Lower leg skin (tissue), 4 donors: ENCODE measurements at regions not wholly inside any gene's neighbourhood (a gene's known extent, or its start where the extent isn't known, plus 50 kb on each side); places are given as distances from the start of the nearest gene placed in this dataset.

ENCODE experiments used
- DNase-seq, 2 donors: peaks; one replicate each; pipeline ENCODE4 v3.0.0-alpha.2; 2019; ENCODE audit warnings: low spot score in 2 of 2
- H3K4me3 ChIP-seq: fragments of 200-600 bp; sonication (generic); 2 replicates; pipeline ENCODE4 v1.5.1; 2017; ENCODE audit warnings: mild to moderate bottlenecking, low read depth; ENCODE audit not compliant: poor library complexity, severe bottlenecking
- POLR2A ChIP-seq, 2 donors: fragments of 450-650 bp; IDR thresholded peaks; one replicate each; pipeline ENCODE4 v1.6.1; 2016 to 2017; ENCODE audit warnings: antibody characterized with exemption in 2 of 2, mild to moderate bottlenecking in 1 of 2, moderate library complexity in 1 of 2
- WGBS, 2 donors: methylation state at CpG; one replicate each; pipeline ENCODE4 v1.1.5; 2018; 5-methylcytosine and 5-hydroxymethylcytosine counted together
- intact Hi-C: fragments of 100-400 bp; cut with DNase I; formaldehyde crosslinking; loops from one replicate; pipeline ENCODE4 v1.15.0; 2023; ENCODE audit warnings: low total_unique reads
- TF ChIP-seq, protein P1 (sequence below), 3 donors: fragments of 450-650 bp; IDR thresholded peaks; one replicate each; pipeline ENCODE4 v1.5.1; 2016; ENCODE audit warnings: antibody characterized with exemption in 3 of 3, mild to moderate bottlenecking in 3 of 3, moderate library complexity in 2 of 3

DNA sequence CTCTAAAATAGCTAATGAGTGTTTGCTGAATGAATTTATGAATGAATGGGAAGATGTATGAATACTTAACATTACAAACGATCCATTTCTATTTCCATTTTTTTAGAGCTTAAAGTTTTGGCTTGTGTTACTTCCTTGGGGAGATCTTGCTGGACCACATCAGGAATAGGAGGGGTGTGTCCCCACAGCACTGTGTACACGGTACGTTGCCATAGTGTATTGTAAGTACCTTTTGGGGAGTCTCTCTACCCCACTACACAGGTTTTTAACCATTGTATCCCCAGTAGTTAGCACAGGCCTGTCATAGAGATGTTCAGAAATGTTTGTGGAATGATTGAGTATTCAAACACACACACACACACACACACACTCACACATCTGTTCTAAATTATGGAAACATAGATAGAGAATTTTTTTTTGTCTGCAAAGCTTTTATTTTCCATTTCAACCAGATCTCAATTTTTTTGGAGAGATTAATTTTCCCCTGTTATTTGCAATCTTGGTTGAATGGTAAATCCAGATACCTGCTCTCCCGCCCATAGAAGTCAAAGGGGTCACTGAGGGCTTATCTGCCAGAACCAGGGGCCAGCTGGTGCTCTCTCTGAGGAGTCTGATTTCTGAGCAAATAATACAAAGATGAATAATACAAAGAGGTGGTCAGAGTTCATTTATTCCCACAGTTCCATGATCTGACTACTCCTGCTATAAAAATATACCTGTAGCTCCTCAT lies 471.0 kb downstream of the INSC start:
- no peak overlapping the region for H3K4me3 ChIP-seq
- TF ChIP-seq, protein P1, sequence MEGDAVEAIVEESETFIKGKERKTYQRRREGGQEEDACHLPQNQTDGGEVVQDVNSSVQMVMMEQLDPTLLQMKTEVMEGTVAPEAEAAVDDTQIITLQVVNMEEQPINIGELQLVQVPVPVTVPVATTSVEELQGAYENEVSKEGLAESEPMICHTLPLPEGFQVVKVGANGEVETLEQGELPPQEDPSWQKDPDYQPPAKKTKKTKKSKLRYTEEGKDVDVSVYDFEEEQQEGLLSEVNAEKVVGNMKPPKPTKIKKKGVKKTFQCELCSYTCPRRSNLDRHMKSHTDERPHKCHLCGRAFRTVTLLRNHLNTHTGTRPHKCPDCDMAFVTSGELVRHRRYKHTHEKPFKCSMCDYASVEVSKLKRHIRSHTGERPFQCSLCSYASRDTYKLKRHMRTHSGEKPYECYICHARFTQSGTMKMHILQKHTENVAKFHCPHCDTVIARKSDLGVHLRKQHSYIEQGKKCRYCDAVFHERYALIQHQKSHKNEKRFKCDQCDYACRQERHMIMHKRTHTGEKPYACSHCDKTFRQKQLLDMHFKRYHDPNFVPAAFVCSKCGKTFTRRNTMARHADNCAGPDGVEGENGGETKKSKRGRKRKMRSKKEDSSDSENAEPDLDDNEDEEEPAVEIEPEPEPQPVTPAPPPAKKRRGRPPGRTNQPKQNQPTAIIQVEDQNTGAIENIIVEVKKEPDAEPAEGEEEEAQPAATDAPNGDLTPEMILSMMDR (IDR thresholded peaks at IDR 0.05): no peak
- TF ChIP-seq POLR2A (IDR thresholded peaks at IDR 0.05): no peak
- WGBS, 2 donors: 37 to 55% methylated on average over 4 of the region's 4 CpGs
- no peak for DNase-seq
- intact Hi-C loops: no loop called here

DNA sequence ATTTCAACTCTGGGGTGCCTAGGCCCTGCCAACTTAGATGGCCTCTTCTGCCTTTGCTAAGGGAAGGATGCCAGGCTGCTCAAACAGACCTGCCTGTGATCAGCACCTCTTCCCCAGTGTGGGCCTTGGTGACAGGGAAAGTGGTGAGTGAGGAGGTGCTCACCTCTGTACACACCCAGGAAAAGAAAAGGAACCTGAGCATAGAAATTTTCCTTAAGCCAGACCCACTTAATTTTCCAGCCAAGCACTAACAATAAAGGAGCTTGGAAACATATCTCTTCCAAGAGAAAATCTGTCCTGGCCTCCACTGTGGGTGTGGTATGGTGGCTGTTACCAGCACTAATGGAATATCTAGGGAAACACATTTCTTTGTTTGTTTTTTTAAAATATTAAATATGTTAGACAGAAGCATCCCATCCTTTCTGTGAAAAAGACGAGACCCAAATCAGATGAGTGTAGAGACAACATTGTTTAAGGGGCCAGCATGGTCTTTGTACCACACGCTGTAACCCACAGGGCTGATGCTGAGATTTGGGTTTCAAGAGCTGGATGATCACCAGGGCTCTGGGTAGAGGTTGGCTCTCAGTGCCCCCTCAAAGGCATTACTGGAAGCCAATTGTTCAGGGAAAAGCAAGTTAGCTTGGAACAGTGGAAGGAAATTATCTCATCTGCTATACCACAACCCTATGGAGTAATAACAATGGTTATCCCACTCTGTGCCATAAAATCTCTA lies 472.2 kb downstream of the INSC start:
- no peak for DNase-seq
- TF ChIP-seq, protein P1 (IDR thresholded peaks at IDR 0.05): no peak
- TF ChIP-seq POLR2A (IDR thresholded peaks at IDR 0.05): no peak
- 63 to 67% methylated on average over 2 of the region's 2 CpGs for WGBS, 2 donors

DNA sequence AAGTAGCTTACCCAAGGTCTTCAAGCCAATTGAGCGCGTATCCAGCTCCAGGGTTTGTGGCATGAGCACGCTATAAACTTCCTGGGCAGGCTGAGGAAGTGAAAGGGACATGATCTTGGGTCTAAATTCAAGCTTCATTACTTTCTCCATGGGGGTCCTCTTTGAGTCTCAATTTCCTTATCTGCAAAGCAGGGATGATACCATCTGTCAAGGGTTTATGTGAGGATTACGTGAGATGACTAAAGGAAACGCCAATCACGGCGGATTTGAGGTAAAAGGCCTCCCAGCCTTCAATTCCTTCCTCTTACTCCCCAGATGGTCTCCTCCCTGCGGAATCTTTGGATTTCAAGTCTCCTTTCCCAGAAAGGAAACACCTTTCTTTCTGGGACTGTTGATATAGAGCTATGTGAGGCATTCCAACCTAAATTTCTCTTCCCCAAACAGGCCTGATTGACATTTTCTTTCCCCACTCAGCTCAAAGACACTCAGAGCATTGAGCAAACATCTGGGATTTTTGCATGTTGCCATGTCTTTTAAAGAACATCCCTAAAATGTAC lies 474.4 kb downstream of the INSC start:
- 91 to 92% methylated on average over 8 of the region's 8 CpGs for WGBS, 2 donors
- TF ChIP-seq POLR2A (IDR thresholded peaks at IDR 0.05): no peak
- TF ChIP-seq, protein P1 (IDR thresholded peaks at IDR 0.05): no peak
- DNase-seq: no peak
- H3K4me3 ChIP-seq: no peak overlapping the region
- intact Hi-C loops: no loop called here

More for the DNA sequence above, 472.2 kb downstream of the INSC start:
- intact Hi-C loops: no loop called here
- H3K4me3 ChIP-seq: no peak overlapping the region

DNA sequence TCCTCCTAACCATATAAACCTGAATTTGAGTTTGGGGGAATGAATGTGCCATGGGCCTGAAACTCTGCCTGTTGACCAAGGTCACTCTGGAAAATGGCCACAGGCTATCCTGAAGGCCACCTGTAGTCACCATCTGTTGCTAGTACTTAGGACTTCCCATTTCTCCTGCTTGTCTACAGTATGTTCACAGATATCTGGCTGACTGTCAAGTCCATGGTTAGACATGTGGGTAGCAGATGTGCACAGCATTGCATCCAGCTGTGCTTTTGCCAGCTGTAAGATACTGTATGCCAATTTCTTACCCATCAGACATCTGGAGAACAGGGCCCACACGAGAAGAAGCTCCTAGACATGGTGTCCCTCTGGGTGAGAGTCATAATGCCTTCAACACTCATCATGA lies 475.4 kb downstream of the INSC start:
- no peak overlapping the region for H3K4me3 ChIP-seq
- DNase-seq: no peak
- WGBS, 2 donors: 37 to 43% methylated on average over 1 of the region's 1 CpG
- TF ChIP-seq POLR2A (IDR thresholded peaks at IDR 0.05): no peak
- TF ChIP-seq, protein P1 (IDR thresholded peaks at IDR 0.05): no peak
- intact Hi-C loops: no loop called here

DNA sequence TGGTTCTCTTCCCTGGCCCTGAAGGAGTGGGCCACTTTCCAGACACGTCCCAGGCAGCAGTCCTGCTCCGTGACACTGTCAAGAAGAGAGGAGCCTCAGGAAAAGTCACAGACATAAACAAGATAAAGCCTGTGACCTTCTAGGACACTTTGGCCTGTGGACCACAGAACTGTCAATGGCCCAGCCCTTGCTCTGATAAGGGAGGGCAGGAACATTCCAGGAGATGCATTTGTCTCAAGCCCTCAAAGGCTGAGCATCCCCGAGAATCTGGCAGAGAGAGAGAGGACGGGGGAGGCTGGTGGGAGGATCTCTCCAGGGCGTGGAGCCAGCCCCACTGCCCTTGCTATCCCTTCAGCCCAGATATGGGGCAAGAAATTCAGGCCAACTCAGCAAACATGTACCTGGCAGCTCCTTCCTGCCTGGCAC lies 476.4 kb downstream of the INSC start:
- intact Hi-C loops: no loop called here
- WGBS, 2 donors: 75 to 77% methylated on average over 5 of the region's 5 CpGs
- TF ChIP-seq, protein P1 (IDR thresholded peaks at IDR 0.05): no peak
- no peak overlapping the region for H3K4me3 ChIP-seq
- DNase-seq: no peak
